Endothelial cell (in vitro differentiated cells): ENCODE measurements at regions not wholly inside any gene's neighbourhood (a gene's known extent, or its start where the extent isn't known, plus 50 kb on each side); places are given as distances from the start of the nearest gene placed in this dataset.
A peak's percentile ranks its signal among the peaks of the same experiment; 100 is the strongest.

Experiments used
- DNase-seq: peaks from one replicate; pipeline ENCODE4 v3.0.0; 2021; ENCODE audit warnings: low spot score
- H3K27ac Mint-ChIP-seq: one replicate; pipeline ENCODE4 v1.8.0; 2021; ENCODE audit warnings: mixed read lengths, inconsistent platforms; ENCODE audit not compliant: unreplicated experiment
- H3K27me3 Mint-ChIP-seq: one replicate; pipeline ENCODE4 v1.8.0; 2021; ENCODE audit warnings: mild to moderate bottlenecking, moderate library complexity, mixed read lengths, inconsistent platforms; ENCODE audit not compliant: unreplicated experiment
- H3K36me3 Mint-ChIP-seq: one replicate; pipeline ENCODE4 v1.8.0; 2021; ENCODE audit warnings: mild to moderate bottlenecking, low read depth, mixed read lengths, inconsistent platforms; ENCODE audit not compliant: unreplicated experiment
- H3K4me1 Mint-ChIP-seq: one replicate; pipeline ENCODE4 v1.8.0; 2021; ENCODE audit warnings: mild to moderate bottlenecking, mixed read lengths, inconsistent platforms; ENCODE audit not compliant: unreplicated experiment
- H3K4me3 Mint-ChIP-seq: one replicate; pipeline ENCODE4 v1.8.0; 2021; ENCODE audit warnings: mild to moderate bottlenecking, mixed read lengths, inconsistent platforms; ENCODE audit not compliant: unreplicated experiment
- H3K9me3 Mint-ChIP-seq: one replicate; pipeline ENCODE4 v1.8.0; 2021; ENCODE audit warnings: mixed read lengths, inconsistent platforms; ENCODE audit not compliant: unreplicated experiment
- TF ChIP-seq, protein P1 (sequence below): fragments of 200-600 bp; sonication (generic); IDR thresholded peaks from one replicate; pipeline ENCODE4 v1.5.0; 2021; ENCODE audit warnings: antibody characterized with exemption; ENCODE audit not compliant: unreplicated experiment

DNA sequence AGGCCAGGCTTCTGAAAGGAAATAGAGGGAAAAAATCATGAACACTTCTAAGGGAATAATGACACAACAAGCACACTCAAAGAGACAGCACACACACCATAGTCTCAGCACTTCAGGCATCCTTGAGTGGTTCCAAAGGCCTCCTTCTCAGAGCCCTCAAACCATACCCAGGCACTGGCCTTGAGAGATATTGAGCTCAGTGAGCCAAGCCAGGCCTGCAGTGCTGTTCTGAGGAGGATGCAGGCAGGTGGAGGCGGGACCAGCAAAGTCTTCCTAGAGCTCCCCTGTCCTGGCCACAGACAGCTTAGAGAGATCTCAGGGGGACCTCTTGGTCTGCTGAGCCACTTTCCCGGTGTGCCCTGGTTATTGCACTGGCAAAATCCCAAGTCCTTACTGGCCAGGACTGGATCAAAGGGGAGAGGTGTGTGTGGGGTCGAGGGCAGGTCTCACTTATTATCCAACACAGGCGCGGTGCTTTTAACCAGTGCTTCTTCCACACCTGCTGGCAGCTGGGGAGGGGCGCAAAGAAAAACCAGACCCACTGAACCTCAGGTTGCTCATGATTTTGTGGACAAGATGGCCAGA, 86.8 kb upstream of the HAAO start:
- no peak overlapping the region for H3K4me3 Mint-ChIP-seq
- TF ChIP-seq, protein P1, sequence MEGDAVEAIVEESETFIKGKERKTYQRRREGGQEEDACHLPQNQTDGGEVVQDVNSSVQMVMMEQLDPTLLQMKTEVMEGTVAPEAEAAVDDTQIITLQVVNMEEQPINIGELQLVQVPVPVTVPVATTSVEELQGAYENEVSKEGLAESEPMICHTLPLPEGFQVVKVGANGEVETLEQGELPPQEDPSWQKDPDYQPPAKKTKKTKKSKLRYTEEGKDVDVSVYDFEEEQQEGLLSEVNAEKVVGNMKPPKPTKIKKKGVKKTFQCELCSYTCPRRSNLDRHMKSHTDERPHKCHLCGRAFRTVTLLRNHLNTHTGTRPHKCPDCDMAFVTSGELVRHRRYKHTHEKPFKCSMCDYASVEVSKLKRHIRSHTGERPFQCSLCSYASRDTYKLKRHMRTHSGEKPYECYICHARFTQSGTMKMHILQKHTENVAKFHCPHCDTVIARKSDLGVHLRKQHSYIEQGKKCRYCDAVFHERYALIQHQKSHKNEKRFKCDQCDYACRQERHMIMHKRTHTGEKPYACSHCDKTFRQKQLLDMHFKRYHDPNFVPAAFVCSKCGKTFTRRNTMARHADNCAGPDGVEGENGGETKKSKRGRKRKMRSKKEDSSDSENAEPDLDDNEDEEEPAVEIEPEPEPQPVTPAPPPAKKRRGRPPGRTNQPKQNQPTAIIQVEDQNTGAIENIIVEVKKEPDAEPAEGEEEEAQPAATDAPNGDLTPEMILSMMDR: no peak
- peak overlapping the region; percentile 68 for H3K27ac Mint-ChIP-seq
- H3K9me3 Mint-ChIP-seq: no peaks in the 10 kb centered on the region
- DNase-seq: no peak
- H3K27me3 Mint-ChIP-seq: peaks cover 6% of the 10 kb centered on the region
- H3K4me1 Mint-ChIP-seq: peaks cover 32% of the 10 kb centered on the region
- no peaks in the 10 kb centered on the region for H3K36me3 Mint-ChIP-seq

DNA sequence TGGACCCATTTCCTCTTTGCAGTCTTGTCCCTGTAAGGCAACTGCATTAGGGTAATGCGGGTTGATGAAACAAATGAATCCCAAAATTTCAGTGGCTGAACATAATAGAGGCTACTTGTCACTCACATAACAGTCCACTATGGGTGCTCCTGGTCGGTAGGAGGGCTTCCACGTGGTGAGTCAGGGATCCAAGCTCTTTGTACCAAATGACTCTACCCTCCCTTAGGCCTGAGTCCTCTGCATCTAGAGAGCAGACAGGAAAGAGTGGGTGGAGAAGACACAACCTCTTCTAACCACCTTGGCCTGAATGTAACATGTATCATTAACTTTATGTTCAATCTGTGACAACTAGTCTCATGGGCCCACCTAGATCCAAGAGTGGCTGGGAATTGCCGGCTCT, 86.2 kb upstream of the HAAO start:
- H3K27ac Mint-ChIP-seq: no peak overlapping the region
- H3K36me3 Mint-ChIP-seq: no peaks in the 10 kb centered on the region
- peaks cover 6% of the 10 kb centered on the region for H3K27me3 Mint-ChIP-seq
- peaks cover 32% of the 10 kb centered on the region for H3K4me1 Mint-ChIP-seq
- H3K9me3 Mint-ChIP-seq: no peaks in the 10 kb centered on the region
- TF ChIP-seq, protein P1: no peak
- no peak for DNase-seq
- no peak overlapping the region for H3K4me3 Mint-ChIP-seq

DNA sequence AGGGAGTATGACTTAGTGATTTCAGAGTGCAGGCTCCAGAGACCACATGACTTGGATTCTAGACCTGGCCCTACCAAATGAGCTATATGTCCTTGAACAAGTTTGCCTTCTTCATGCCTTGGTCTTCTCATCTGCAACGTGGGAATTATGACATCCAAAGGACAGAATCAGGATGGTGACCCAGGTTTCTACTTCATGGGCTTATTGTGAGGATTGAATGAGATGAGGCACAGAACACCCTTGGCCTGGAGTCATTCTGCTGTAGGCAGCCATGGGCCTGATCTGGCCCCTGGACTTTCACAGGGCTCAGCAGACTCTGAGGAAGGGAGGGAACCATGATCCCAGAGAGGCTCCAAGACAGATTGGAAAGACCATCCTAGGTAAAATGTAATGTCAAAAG, 85.6 kb upstream of the HAAO start:
- H3K4me1 Mint-ChIP-seq: peaks cover 32% of the 10 kb centered on the region
- TF ChIP-seq, protein P1: no peak
- no peaks in the 10 kb centered on the region for H3K9me3 Mint-ChIP-seq
- no peak overlapping the region for H3K27ac Mint-ChIP-seq
- DNase-seq: no peak
- H3K4me3 Mint-ChIP-seq: no peak overlapping the region
- H3K27me3 Mint-ChIP-seq: peaks cover 7% of the 10 kb centered on the region
- no peaks in the 10 kb centered on the region for H3K36me3 Mint-ChIP-seq

DNA sequence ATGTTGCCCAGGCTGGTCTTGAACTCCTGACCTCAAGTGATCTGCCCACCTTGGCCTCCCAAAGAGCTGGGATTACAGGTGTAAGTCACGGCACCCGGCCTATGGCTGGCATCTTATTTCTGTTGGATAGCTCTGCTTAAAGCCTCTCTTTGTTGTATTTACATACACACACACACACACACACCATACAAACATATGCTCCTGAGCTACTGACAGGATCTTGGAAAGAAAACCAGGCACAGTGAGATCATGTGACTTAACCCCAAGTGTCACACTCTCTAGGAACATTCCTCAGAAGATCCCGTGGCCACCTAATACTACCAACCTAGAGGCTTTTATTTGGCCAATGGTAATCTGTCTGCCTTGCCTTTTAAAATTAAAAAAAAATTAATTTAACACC, 85.1 kb upstream of the HAAO start:
- H3K27me3 Mint-ChIP-seq: peaks cover 7% of the 10 kb centered on the region
- no peak for DNase-seq
- no peak overlapping the region for H3K4me3 Mint-ChIP-seq
- no peak overlapping the region for H3K27ac Mint-ChIP-seq
- TF ChIP-seq, protein P1: no peak
- peaks cover 32% of the 10 kb centered on the region for H3K4me1 Mint-ChIP-seq
- no peaks in the 10 kb centered on the region for H3K9me3 Mint-ChIP-seq
- no peaks in the 10 kb centered on the region for H3K36me3 Mint-ChIP-seq

DNA sequence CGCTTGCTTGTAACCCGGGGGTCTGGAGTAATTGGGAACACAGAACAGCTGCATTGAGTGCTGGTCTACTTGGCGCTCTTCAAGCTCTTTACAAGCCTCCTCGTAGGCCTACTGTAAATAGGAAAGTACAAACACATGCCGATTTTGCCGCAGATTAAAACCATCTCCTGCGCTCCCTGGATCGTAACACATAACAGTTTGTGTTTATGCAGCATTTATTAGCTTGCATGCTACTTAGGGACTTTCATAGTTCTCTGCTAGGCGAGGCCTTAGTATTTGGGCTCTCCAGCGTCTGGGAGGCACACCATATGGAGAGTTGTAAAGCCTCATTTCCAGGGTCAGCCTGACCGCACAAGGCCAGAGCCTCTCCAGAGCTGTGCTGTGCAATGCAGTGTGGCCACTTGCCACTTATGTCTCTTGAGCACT, 84.0 kb upstream of the HAAO start:
- H3K9me3 Mint-ChIP-seq: no peaks in the 10 kb centered on the region
- H3K36me3 Mint-ChIP-seq: no peaks in the 10 kb centered on the region
- H3K27ac Mint-ChIP-seq: no peak overlapping the region
- peaks cover 24% of the 10 kb centered on the region for H3K4me1 Mint-ChIP-seq
- DNase-seq: no peak
- peaks cover 7% of the 10 kb centered on the region for H3K27me3 Mint-ChIP-seq
- TF ChIP-seq, protein P1: no peak
- no peak overlapping the region for H3K4me3 Mint-ChIP-seq
